Spleen (tissue), 7 donors: ENCODE measurements at regions not wholly inside any gene's neighbourhood (a gene's known extent, or its start where the extent isn't known, plus 50 kb on each side); places are given as distances from the start of the nearest gene placed in this dataset.

ENCODE experiments used
- POLR2A ChIP-seq, 3 donors: fragments of 450-650 bp; IDR thresholded peaks; one replicate each; pipeline ENCODE4 v1.5.1; 2017; ENCODE audit warnings: antibody characterized with exemption in 3 of 3, mild to moderate bottlenecking in 1 of 3
- TF ChIP-seq, protein P1 (sequence below), 11 experiments: fragments of 200-600 bp in 7 of 11; fragments of 450-650 bp in 4 of 11; sonication (generic) in 4 of 11; IDR thresholded peaks in 8 of 11; conservative IDR thresholded peaks in 3 of 11; 1 replicate in 7 of 11; 2 replicates in 4 of 11; pipeline versions ENCODE4 v1.4.0 to v1.8.0; 2016 to 2021; ENCODE audit warnings: antibody characterized with exemption in 11 of 11, inconsistent platforms in 4 of 11, mild to moderate bottlenecking in 1 of 11
- donor health status: DM: no; HTN: no; CAD: no; lungs with moderate emphysema.
- donor health status: DM: no; HTN: no; CAD: no.
- donor health status: DM: no; HTN: no; CAD: no.

DNA sequence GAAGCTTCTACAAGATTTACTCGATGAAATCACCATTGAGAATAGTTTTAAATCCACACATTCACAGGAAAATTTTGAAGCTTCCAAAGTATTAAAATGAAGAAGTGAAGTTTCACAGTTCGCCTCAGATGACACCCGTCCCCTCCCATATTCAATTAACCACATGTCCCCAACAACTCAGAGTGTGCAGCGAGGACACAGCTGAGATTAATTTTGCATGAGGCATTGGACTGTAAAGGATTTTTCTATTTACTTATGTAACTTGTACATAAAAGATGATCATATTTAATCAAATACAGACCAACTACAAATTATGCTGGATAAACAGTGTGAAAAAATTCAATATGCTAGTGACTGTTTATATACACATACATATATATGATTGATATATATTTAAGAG lies 84.7 kb upstream of the OLFM1 start:
- TF ChIP-seq, protein P1, sequence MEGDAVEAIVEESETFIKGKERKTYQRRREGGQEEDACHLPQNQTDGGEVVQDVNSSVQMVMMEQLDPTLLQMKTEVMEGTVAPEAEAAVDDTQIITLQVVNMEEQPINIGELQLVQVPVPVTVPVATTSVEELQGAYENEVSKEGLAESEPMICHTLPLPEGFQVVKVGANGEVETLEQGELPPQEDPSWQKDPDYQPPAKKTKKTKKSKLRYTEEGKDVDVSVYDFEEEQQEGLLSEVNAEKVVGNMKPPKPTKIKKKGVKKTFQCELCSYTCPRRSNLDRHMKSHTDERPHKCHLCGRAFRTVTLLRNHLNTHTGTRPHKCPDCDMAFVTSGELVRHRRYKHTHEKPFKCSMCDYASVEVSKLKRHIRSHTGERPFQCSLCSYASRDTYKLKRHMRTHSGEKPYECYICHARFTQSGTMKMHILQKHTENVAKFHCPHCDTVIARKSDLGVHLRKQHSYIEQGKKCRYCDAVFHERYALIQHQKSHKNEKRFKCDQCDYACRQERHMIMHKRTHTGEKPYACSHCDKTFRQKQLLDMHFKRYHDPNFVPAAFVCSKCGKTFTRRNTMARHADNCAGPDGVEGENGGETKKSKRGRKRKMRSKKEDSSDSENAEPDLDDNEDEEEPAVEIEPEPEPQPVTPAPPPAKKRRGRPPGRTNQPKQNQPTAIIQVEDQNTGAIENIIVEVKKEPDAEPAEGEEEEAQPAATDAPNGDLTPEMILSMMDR (IDR thresholded peaks at IDR 0.05 in 8 of 11, conservative IDR thresholded peaks at IDR 0.05 in 3 of 11) = no peak
- TF ChIP-seq POLR2A (IDR thresholded peaks at IDR 0.05) = no peak
